ENCODE measurements at regions not wholly inside any gene's neighbourhood (a gene's known extent, or its start where the extent isn't known, plus 50 kb on each side); places are given as distances from the start of the nearest gene placed in this dataset.

DNA sequence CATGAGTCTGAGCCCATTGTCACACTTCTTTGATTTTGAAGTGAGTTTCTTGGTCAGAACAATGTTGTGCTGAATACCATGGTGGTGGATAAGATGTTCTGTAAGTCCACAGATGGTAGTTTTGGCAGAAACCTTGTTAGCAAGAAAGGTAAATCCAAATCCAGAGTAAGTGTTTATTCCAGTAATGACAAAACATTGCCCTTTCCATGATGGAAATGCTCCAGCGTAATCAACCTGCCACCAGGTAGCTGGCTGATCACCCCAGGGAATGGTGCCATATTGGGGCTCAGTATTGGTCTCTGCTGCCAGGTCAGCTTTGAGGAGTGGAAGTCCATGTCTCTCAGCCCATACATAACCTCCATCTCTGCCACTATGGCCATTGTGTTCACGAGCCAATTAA, 54.7 kb upstream of the DAPK1 start:
- no peak for TF ChIP-seq ZNF274 (IDR thresholded peaks at IDR 0.05; ENCODE audit: low read depth, low read length)
- no peak for TF ChIP-seq ZBTB33 (IDR thresholded peaks at IDR 0.05; ENCODE audit: extremely low read depth, insufficient replicate concordance, low read length)
- TF ChIP-seq JUND (IDR thresholded peaks at IDR 0.05): no peak
- TF ChIP-seq EZH2 (IDR thresholded peaks at IDR 0.05): no peak
- no peak for TF ChIP-seq REST (IDR thresholded peaks at IDR 0.05; ENCODE audit: low read depth)
- TF ChIP-seq, protein P1, sequence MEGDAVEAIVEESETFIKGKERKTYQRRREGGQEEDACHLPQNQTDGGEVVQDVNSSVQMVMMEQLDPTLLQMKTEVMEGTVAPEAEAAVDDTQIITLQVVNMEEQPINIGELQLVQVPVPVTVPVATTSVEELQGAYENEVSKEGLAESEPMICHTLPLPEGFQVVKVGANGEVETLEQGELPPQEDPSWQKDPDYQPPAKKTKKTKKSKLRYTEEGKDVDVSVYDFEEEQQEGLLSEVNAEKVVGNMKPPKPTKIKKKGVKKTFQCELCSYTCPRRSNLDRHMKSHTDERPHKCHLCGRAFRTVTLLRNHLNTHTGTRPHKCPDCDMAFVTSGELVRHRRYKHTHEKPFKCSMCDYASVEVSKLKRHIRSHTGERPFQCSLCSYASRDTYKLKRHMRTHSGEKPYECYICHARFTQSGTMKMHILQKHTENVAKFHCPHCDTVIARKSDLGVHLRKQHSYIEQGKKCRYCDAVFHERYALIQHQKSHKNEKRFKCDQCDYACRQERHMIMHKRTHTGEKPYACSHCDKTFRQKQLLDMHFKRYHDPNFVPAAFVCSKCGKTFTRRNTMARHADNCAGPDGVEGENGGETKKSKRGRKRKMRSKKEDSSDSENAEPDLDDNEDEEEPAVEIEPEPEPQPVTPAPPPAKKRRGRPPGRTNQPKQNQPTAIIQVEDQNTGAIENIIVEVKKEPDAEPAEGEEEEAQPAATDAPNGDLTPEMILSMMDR (IDR thresholded peaks at IDR 0.05 in 2 of 3, conservative IDR thresholded peaks at IDR 0.05 in 1 of 3; ENCODE audit: borderline replicate concordance in 1 of 3, insufficient read depth in 1 of 3, low read depth in 2 of 3, low read length in 2 of 3): no peak
- TF ChIP-seq, protein P2, sequence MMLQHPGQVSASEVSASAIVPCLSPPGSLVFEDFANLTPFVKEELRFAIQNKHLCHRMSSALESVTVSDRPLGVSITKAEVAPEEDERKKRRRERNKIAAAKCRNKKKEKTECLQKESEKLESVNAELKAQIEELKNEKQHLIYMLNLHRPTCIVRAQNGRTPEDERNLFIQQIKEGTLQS (IDR thresholded peaks at IDR 0.05): no peak
- no peak for TF ChIP-seq CEBPB (IDR thresholded peaks at IDR 0.05; ENCODE audit: low read depth)
- TF ChIP-seq RAD21 (IDR thresholded peaks at IDR 0.05; ENCODE audit: low read depth): no peak
- TF ChIP-seq EGR1 (IDR thresholded peaks at IDR 0.05; ENCODE audit: low read depth): no peak
- TF ChIP-seq CBX3 (IDR thresholded peaks at IDR 0.05; ENCODE audit: low read depth): no peak
- TF ChIP-seq FOSL1 (IDR thresholded peaks at IDR 0.05; ENCODE audit: low read depth): no peak
- TF ChIP-seq TCF7L2 (IDR thresholded peaks at IDR 0.05; ENCODE audit: borderline replicate concordance, extremely low read depth, insufficient read depth, insufficient read length): no peak
- no peak for TF ChIP-seq SIN3A (IDR thresholded peaks at IDR 0.05; ENCODE audit: low read depth)
- no peak for TF ChIP-seq POLR2A (IDR thresholded peaks at IDR 0.05; ENCODE audit: borderline replicate concordance, extremely low read depth, insufficient read depth, insufficient read length)
- no peak for TF ChIP-seq EZH2phosphoT487 (IDR thresholded peaks at IDR 0.05; ENCODE audit: borderline replicate concordance)
- no peak for TF ChIP-seq ELF1 (IDR thresholded peaks at IDR 0.05; ENCODE audit: borderline replicate concordance, low read depth)
- intact Hi-C loops (cut with micrococcal nuclease): no loop called here
- ChIA-PET POLR2A (no interaction called here), RAD21 (ENCODE audit: low non-redundant PET in 1 of 2, low total read pairs in 2 of 2, uncharacterized antibody in 2 of 2, unreplicated experiment in 2 of 2) (no interaction called here), CTCF (no interaction called here)
- no peaks in the 10 kb centered on the region for H3K4me1 ChIP-seq (ENCODE audit: control insufficient read depth in 1 of 2, insufficient read depth in 2 of 2, low read length in 2 of 2)
- no peaks in the 10 kb centered on the region for H3K9me3 ChIP-seq (ENCODE audit: control insufficient read depth in 1 of 2, insufficient read depth in 1 of 2, low read depth in 1 of 2, low read length in 2 of 2)
- BruUV-seq (replicated peaks): no TSS peak
- DNase-seq (ENCODE audit: low read depth, low spot score): no peak
- no peak overlapping the region for H3K9ac ChIP-seq (ENCODE audit: low read length)
- H3K36me3 ChIP-seq (ENCODE audit: control insufficient read depth in 1 of 2, insufficient read depth in 2 of 2, low read length in 2 of 2): no peaks in the 10 kb centered on the region
- H3K27ac ChIP-seq (ENCODE audit: low read depth, low read length): no peak overlapping the region
- no peaks in the 10 kb centered on the region for H4K20me1 ChIP-seq (ENCODE audit: insufficient read depth)
- ATAC-seq: no peak
- no peaks in the 10 kb centered on the region for H3K27me3 ChIP-seq (ENCODE audit: insufficient read depth, low read length)
- H3K4me2 ChIP-seq (ENCODE audit: low read length): no peak overlapping the region
- H3K4me3 ChIP-seq (replicated peaks in 1 of 2; ENCODE audit: low read depth in 1 of 2, low read length in 2 of 2): no peak overlapping the region
- no peaks in the 10 kb centered on the region for H3K79me2 ChIP-seq (ENCODE audit: insufficient read depth, low read length)
- no peaks in the 10 kb centered on the region for H3K9me2 ChIP-seq (ENCODE audit: insufficient read depth)
- no peak overlapping the region for H2AFZ ChIP-seq (ENCODE audit: low read depth, low read length, poor library complexity, severe bottlenecking)

All from HCT116 (cell line).